SK-N-SH treated with all-trans-retinoic acid at 6 μM for 48 hours (cell line): ENCODE measurements at regions not wholly inside any gene's neighbourhood (a gene's known extent, or its start where the extent isn't known, plus 50 kb on each side); places are given as distances from the start of the nearest gene placed in this dataset.

ENCODE experiments used
- GLIS3 ChIP-seq: fragments of 250-450 bp; sonication (Bioruptor Pico); IDR thresholded peaks from 2 replicates; pipeline ENCODE4 v1.5.0; 2020; ENCODE audit warnings: mild to moderate bottlenecking, moderate library complexity
- RARB ChIP-seq: fragments of 250-450 bp; sonication (Bioruptor Pico); IDR thresholded peaks from 2 replicates; pipeline ENCODE4 v1.8.0; 2021; ENCODE audit warnings: mild to moderate bottlenecking, moderate library complexity
- TCF4 ChIP-seq: fragments of 250-450 bp; sonication (Bioruptor Pico); IDR thresholded peaks from 2 replicates; pipeline ENCODE4 v1.8.0; 2021; ENCODE audit warnings: mild to moderate bottlenecking, moderate library complexity, borderline replicate concordance
- TOX ChIP-seq: fragments of 250-450 bp; sonication (Bioruptor Pico); IDR thresholded peaks from 2 replicates; pipeline ENCODE4 v1.8.0; 2021; ENCODE audit warnings: mild to moderate bottlenecking, moderate library complexity, borderline replicate concordance
- ZFP3 ChIP-seq: fragments of 250-450 bp; sonication (Bioruptor Pico); IDR thresholded peaks from 2 replicates; pipeline ENCODE4 v1.5.0; 2020; ENCODE audit warnings: mild to moderate bottlenecking, moderate library complexity
- ZFP30 ChIP-seq: fragments of 450-650 bp; formaldehyde crosslinking; IDR thresholded peaks from 2 replicates; pipeline ENCODE4 v1.5.0; 2022; ENCODE audit warnings: mild to moderate bottlenecking, moderate library complexity
- ZNF8 ChIP-seq: fragments of 450-650 bp; formaldehyde crosslinking; IDR thresholded peaks from 2 replicates; pipeline ENCODE4 v1.5.0; 2020; ENCODE audit warnings: mild to moderate bottlenecking, moderate library complexity
- TF ChIP-seq, protein P1 (sequence below): fragments of 250-450 bp; sonication (Bioruptor Pico); IDR thresholded peaks from 2 replicates; pipeline ENCODE4 v1.5.1; 2021; ENCODE audit warnings: mild to moderate bottlenecking, moderate library complexity
- TF ChIP-seq, protein P2 (sequence below): fragments of 250-450 bp; sonication (Bioruptor Pico); IDR thresholded peaks from 2 replicates; pipeline ENCODE4 v1.8.0; 2020; ENCODE audit warnings: mild to moderate bottlenecking, moderate library complexity, borderline replicate concordance
- TF ChIP-seq, protein P3 (sequence below): fragments of 250-450 bp; sonication (Bioruptor Pico); IDR thresholded peaks from 2 replicates; pipeline ENCODE4 v1.5.0; 2020; ENCODE audit warnings: mild to moderate bottlenecking, moderate library complexity

DNA sequence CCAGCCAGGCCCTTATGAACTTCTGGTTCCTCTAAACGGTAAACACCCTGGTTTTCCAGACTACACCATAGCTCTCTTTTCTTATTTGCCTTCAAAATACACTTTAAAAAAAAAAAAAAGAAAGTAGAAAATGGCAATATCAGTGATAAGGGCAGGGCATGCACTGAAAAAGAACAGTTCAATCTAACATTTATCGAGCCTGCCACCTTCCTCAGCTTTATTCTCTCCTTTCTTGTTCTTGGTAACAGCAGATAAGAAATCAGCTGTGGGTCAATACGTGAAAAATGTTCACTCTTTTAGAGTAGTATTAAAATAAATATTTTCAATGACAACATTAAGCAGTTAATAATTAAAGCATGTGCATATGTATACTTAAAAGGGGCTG is 83.1 kb upstream of the ZNF648 start:
- TF ChIP-seq, protein P1, sequence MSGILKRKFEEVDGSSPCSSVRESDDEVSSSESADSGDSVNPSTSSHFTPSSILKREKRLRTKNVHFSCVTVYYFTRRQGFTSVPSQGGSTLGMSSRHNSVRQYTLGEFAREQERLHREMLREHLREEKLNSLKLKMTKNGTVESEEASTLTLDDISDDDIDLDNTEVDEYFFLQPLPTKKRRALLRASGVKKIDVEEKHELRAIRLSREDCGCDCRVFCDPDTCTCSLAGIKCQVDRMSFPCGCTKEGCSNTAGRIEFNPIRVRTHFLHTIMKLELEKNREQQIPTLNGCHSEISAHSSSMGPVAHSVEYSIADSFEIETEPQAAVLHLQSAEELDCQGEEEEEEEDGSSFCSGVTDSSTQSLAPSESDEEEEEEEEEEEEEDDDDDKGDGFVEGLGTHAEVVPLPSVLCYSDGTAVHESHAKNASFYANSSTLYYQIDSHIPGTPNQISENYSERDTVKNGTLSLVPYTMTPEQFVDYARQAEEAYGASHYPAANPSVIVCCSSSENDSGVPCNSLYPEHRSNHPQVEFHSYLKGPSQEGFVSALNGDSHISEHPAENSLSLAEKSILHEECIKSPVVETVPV = no peak
- TF ChIP-seq ZFP30 (CRISPR knock-in tag) (no peak), ZFP3 (CRISPR knock-in tag) (no peak), TCF4 (no peak), GLIS3 (CRISPR knock-in tag) (no peak), ZNF8 (CRISPR knock-in tag) (no peak), TOX (CRISPR knock-in tag) (no peak), RARB (CRISPR knock-in tag) (no peak)
- TF ChIP-seq, protein P2, sequence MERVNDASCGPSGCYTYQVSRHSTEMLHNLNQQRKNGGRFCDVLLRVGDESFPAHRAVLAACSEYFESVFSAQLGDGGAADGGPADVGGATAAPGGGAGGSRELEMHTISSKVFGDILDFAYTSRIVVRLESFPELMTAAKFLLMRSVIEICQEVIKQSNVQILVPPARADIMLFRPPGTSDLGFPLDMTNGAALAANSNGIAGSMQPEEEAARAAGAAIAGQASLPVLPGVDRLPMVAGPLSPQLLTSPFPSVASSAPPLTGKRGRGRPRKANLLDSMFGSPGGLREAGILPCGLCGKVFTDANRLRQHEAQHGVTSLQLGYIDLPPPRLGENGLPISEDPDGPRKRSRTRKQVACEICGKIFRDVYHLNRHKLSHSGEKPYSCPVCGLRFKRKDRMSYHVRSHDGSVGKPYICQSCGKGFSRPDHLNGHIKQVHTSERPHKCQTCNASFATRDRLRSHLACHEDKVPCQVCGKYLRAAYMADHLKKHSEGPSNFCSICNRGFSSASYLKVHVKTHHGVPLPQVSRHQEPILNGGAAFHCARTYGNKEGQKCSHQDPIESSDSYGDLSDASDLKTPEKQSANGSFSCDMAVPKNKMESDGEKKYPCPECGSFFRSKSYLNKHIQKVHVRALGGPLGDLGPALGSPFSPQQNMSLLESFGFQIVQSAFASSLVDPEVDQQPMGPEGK = no peak
- TF ChIP-seq, protein P3, sequence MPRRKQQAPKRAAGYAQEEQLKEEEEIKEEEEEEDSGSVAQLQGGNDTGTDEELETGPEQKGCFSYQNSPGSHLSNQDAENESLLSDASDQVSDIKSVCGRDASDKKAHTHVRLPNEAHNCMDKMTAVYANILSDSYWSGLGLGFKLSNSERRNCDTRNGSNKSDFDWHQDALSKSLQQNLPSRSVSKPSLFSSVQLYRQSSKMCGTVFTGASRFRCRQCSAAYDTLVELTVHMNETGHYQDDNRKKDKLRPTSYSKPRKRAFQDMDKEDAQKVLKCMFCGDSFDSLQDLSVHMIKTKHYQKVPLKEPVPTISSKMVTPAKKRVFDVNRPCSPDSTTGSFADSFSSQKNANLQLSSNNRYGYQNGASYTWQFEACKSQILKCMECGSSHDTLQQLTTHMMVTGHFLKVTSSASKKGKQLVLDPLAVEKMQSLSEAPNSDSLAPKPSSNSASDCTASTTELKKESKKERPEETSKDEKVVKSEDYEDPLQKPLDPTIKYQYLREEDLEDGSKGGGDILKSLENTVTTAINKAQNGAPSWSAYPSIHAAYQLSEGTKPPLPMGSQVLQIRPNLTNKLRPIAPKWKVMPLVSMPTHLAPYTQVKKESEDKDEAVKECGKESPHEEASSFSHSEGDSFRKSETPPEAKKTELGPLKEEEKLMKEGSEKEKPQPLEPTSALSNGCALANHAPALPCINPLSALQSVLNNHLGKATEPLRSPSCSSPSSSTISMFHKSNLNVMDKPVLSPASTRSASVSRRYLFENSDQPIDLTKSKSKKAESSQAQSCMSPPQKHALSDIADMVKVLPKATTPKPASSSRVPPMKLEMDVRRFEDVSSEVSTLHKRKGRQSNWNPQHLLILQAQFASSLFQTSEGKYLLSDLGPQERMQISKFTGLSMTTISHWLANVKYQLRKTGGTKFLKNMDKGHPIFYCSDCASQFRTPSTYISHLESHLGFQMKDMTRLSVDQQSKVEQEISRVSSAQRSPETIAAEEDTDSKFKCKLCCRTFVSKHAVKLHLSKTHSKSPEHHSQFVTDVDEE (CRISPR knock-in tag) = no peak
